Motor neuron (in vitro differentiated cells): ENCODE measurements at regions not wholly inside any gene's neighbourhood (a gene's known extent, or its start where the extent isn't known, plus 50 kb on each side); places are given as distances from the start of the nearest gene placed in this dataset.
"Not testable (repeated sequence)": the region's sequence is repeated elsewhere in the genome, so short reads cannot be mapped to it uniquely, and the experiment has no call there.

Experiments
- ATAC-seq, 8 experiments: fragments of 200-7000 bp; cut with Tn5 transposase; replicated peaks in 6 of 8; 2 replicates each; pipeline ENCODE4 v1.8.0; 2021; ENCODE audit warnings: mild to moderate bottlenecking in 8 of 8, moderate library complexity in 8 of 8
- H3K27ac ChIP-seq, 2 donors: fragments of 250-450 bp; sonication (Bioruptor Pico); 2 replicates each; pipeline ENCODE4 v1.9.0; 2021; ENCODE audit warnings: antibody characterized with exemption in 2 of 2, mild to moderate bottlenecking in 2 of 2, moderate library complexity in 1 of 2
- H3K4me1 ChIP-seq, 2 donors: fragments of 250-450 bp; sonication (Bioruptor Pico); replicated peaks in 1 of 2; 2 replicates each; pipeline ENCODE4 v1.6.1; 2021; ENCODE audit warnings: antibody characterized with exemption in 2 of 2, mild to moderate bottlenecking in 2 of 2, moderate library complexity in 1 of 2
- H3K4me3 ChIP-seq, 5 donors: fragments of 250-450 bp; sonication (Bioruptor Pico); 2 replicates each; pipeline ENCODE4 v1.9.0; 2021; ENCODE audit warnings: antibody characterized with exemption in 5 of 5, mild to moderate bottlenecking in 5 of 5, moderate library complexity in 4 of 5
- WGBS, 10 experiments: fragments of 450-650 bp; shearing (Covaris generic); methylation state at CpG; one replicate each; pipeline ENCODE4 v1.0.0; 2022; 5-methylcytosine and 5-hydroxymethylcytosine counted together
- in situ Hi-C, 9 experiments: fragments of 400-800 bp; cut with MboI; loops; one replicate each; pipeline ENCODE4 v1.15.0; 2021; ENCODE audit warnings: low sequenced_read_pairs in 9 of 9, low pct_unique_long_range_greater_than_20kb in 2 of 9; ENCODE audit not compliant: unreplicated experiment in 9 of 9

DNA sequence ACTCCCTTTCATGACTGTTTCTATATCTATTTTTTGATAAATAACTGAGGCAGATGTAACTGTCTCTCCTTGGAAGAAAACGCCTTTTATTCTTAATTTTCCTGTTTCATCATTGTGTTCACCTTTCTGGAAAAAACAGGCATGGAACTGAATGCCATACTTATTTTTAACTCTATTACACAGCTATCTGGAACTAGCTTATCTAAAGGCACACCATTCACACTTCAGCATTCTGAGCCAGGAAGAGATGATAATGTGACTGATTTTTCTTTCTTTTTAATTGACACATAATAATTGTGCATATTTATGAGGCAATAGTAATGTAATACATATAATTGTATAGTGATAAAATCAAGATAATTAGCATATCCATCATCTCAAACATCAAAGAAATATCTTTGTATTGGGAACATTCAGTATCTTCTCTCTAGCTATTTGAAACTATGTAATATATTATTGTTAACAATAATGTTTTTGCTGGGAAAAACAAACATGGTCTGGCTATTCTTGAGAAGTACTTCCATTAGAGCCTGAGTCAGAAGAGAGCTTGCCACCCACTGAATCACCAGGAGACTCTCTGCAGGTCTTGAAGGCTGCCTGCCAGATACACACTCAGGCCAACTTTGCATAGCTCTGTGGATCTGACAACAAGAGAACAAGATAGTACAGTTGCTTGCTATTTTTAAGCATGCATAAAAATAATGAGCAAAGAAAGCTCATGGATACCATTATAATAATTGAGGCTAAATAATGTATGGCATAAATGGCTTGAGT, 501.0 kb upstream of the EDIL3 start:
- Histone ChIP-seq H3K4me3 (no peak overlapping the region), H3K4me1 (no peaks in the 10 kb centered on the region), H3K27ac (no peak overlapping the region)
- 0 to 100% (median 33%) methylated on average over 1 of the region's 1 CpG; no CpG with 5 or more reads in 3 of the 10 experiments for WGBS, 10 experiments
- in situ Hi-C loops, result no loop called here
- peak in 3 of 8 experiments; percentile 36 to 99 (median 92) for ATAC-seq

DNA sequence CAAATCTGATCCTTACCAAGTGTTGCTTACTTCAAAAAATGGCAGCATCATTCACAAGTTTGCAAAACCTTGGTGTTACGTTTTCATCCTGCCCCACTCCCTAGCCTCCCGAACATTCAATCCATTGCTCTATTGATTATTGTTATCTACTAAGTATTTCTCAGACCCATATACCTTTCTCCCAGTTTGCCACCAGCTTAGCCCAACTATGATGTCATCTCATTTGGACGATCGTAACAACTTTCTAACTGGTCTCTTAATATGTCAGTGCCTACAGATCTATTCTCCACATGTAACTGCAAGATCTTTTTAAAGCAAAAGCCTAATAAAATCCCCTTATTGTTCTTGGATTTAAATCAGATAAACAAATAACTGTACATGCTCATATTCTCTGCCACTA, 497.1 kb upstream of the EDIL3 start:
- H3K27ac ChIP-seq, result no peak overlapping the region
- WGBS, 10 experiments, result 25 to 100% (median 74%) methylated on average over 2 to 4 of the region's 4 CpGs
- ATAC-seq, result no peak
- in situ Hi-C loops, result no loop called here
- no peak overlapping the region for H3K4me3 ChIP-seq
- no peaks in the 10 kb centered on the region for H3K4me1 ChIP-seq

DNA sequence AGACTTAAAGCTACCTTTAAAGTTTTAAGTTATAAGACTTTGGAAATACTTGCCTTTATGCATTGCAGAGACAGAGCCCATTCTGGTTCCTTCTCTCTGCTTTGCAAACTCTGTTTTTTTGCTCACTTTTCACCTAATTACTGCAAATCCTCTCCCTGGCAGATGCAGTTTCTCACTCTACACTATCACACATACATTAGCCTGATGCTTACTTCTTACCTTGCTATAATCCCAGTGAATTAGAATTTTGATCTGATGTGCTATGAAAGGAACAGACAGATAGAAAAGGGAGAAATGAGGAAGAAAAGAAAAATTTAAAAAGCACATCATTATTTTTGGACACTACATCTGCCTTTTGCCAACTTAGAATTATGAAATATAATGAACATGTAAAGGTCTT, 489.5 kb upstream of the EDIL3 start:
- in situ Hi-C loops, result no loop called here
- ATAC-seq, result no peak
- H3K27ac ChIP-seq, result no peak overlapping the region

DNA sequence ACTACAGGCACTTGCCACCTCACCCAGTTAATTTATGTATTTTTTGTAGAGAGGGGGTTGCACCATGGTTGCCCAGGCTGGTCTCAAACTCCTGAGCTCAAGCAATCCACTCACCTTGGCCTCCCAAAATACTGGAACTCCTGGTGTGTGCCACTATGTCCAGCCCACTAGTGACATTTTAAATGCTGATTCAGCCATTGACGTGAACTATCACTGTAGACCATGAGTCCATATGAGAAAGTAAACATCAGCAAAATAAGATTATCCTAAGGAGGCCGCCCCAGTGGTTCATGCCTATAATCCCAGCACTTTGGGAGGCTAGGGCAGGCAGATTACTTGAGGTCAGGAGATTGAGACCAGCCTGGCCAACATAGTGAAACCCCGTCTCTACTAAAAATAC, 488.1 kb upstream of the EDIL3 start:
- no peak for ATAC-seq
- Histone ChIP-seq H3K27ac (no peak overlapping the region), H3K4me1 (no peaks in the 10 kb centered on the region), H3K4me3 (no peak overlapping the region)
- in situ Hi-C loops, result no loop called here
- 0 to 79% (median 60%) methylated on average over 1 to 3 of the region's 3 CpGs; no CpG with 5 or more reads in 5 of the 10 experiments for WGBS, 10 experiments

More for the DNA sequence above, 489.5 kb upstream of the EDIL3 start:
- Histone ChIP-seq H3K4me3 (no peak overlapping the region), H3K4me1 (no peaks in the 10 kb centered on the region)

DNA sequence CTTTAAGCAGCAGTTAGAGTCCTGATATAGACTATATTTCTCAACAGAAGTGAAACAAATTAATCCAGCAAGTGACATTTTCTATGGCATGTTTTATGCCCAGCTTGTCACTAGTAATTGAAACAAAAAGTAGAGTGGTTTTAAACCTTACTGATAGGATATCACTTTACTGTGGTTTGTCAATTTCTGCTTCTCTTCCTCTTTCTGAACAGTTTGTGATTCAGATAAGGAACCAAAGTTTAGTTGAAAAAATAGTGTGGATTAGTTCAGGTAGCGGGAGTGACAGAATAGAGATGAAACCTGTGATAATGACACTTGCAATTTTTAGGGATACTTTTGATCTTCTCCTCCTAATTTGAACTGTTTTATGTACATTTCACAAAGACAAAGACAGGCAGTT, 485.7 kb upstream of the EDIL3 start:
- in situ Hi-C loops, result no loop called here

DNA sequence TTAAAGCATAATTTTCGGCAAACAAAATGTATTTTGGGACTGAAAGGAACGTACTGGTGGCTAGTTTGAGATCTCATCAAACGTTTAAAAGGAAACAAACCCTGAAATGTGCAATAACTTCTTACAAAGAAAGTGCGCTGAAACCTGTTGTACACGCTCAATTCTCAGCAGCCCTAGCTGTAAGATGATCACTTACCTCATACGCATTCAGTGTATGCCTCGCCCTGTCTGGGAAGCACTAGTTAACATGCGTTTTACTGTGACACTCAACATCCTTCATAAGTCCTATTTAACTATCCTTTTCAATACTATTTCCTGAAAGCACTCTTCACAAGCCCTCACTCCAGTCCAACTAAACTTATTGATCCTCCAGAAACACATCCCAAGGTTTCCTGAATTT, 485.0 kb upstream of the EDIL3 start:
- 5 to 100% (median 84%) methylated on average over 3 to 8 of the region's 8 CpGs for WGBS, 10 experiments
- Histone ChIP-seq H3K27ac (no peak overlapping the region), H3K4me3 (no peak overlapping the region), H3K4me1 (peaks cover 0 to 6% of the 10 kb centered on the region in 2 donors)
- in situ Hi-C loops, result no loop called here
- peak in 2 of 8 experiments; percentile 60 to 72 for ATAC-seq

More for the DNA sequence above, 485.7 kb upstream of the EDIL3 start:
- no peak for ATAC-seq
- peaks cover 0 to 6% of the 10 kb centered on the region in 2 donors for H3K4me1 ChIP-seq
- WGBS, 10 experiments, result 0 to 71% (median 14%) methylated on average over 1 of the region's 1 CpG
- H3K27ac ChIP-seq, result no peak overlapping the region
- no peak overlapping the region for H3K4me3 ChIP-seq

DNA sequence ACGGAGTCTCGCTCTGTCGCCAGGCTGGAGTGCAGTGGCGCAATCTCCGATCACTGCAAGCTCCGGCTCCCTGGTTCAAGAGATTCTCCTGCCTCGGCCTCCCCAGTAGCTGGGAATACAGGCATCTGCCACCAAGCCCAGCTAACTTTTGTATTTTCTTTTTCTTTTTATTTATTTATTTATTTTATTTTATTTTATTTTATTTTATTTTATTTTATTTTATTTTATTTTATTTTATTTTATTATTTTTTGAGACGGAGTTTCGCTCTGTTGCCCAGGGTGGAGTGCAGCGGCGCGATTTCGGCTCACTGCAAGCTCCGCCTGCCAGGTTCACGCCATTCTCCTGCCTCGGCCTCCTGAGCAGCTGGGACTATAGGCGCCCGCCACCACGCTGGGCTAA, 479.3 kb upstream of the EDIL3 start:
- 40 to 100% (median 93%) methylated on average over 1 to 19 of the region's 19 CpGs for WGBS, 10 experiments
- in situ Hi-C loops, H3K27ac ChIP-seq, ATAC-seq, H3K4me3 ChIP-seq, H3K4me1 ChIP-seq: not testable (repeated sequence)

DNA sequence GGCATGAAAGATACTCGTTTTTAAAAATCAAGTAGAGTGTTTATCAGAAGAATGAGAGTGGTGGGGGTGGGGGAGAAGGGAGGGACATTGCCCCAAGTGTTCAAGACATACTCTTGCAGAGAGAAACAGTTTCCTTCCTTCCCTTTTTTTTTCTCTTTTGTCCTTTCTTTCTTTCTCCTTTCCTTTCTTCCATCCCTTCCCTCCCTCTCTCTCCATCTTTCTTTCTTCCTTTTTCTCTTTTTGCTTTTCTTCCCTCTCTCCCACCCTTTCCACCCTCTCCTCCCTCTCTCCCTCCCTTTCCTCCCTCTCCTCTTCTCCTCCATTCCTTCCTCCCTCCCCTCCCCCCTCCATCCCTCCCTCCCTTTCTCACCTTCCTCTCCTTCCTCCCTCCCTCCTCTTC, 478.3 kb upstream of the EDIL3 start:
- 0 to 86% (median 20%) methylated on average over 1 of the region's 1 CpG; no CpG with 5 or more reads in 5 of the 10 experiments for WGBS, 10 experiments
- peaks cover 0 to 6% of the 10 kb centered on the region in 2 donors for H3K4me1 ChIP-seq
- H3K27ac ChIP-seq, result no peak overlapping the region
- in situ Hi-C loops, result no loop called here
- no peak for ATAC-seq
- H3K4me3 ChIP-seq, result no peak overlapping the region

DNA sequence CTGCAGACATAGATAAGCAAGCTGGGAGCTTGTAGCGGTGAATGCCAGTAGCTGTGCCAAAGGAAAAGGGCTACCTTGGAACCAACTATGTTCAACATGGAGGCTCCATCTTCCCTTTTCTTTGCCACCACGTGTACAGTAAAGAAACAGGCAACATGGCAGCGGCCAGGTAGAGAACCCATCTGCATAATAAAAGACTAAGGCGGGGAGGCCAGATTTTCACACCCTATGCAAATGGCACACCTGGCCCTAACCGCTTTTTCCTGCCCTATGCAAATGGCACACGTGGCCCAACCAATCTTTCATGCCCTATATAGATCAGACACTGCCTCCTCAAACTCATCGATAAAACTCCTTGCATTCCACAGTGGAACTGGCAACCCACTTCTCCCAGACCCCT, 477.5 kb upstream of the EDIL3 start:
- Histone ChIP-seq H3K4me1 (peaks cover 0 to 6% of the 10 kb centered on the region in 2 donors), H3K27ac (no peak overlapping the region), H3K4me3 (no peak overlapping the region)
- 0 to 100% (median 71%) methylated on average over 1 to 3 of the region's 7 CpGs; no CpG with 5 or more reads in 1 of the 10 experiments for WGBS, 10 experiments
- no peak for ATAC-seq
- in situ Hi-C loops, result no loop called here

DNA sequence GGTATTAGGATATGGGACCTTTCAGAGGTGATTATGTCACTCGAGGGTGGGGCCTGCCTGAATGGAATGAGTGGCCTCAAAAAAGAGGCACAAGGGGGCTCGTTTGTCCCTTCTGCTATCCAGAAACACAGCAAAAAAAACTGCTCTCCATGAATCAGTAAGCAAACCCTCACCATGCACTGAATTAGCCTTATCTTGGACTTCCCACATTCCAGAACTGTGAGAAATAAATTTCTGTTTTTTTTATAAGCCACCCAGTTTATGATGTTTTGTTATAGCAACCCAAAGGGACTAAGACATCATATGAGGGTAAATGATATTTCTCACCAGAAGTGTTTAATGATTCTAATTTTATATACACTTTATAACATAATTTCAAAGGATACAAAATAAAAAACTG, 476.6 kb upstream of the EDIL3 start:
- no peak for ATAC-seq
- no peak overlapping the region for H3K4me3 ChIP-seq
- in situ Hi-C loops, result no loop called here
- no peak overlapping the region for H3K27ac ChIP-seq
- 0 to 64% (median 59%) methylated on average over 2 of the region's 2 CpGs; no CpG with 5 or more reads in 6 of the 10 experiments for WGBS, 10 experiments
- H3K4me1 ChIP-seq, result no peaks in the 10 kb centered on the region

DNA sequence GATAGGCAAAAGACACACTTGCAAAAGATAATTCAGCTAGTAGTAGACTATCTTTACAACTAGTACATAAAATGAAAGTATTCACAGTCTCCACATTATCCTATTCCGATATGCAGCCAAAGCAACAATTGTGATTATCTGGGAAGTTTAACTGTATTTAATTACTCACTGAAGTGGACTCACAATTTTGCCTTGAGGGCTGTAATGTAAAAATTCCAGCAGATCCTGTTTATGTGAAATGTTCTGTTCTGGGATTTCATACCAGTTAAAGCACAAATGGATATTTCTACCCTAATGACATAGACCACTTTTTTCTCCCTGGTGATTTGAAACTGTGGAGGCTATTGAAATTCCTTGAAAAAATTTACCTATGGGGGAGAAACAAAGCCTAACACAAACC, 474.4 kb upstream of the EDIL3 start:
- in situ Hi-C loops, result no loop called here
- no peak for ATAC-seq
- no peaks in the 10 kb centered on the region for H3K4me1 ChIP-seq
- WGBS, 10 experiments, result 43 to 100% (median 94%) methylated on average over 1 of the region's 1 CpG; no CpG with 5 or more reads in 2 of the 10 experiments
- no peak overlapping the region for H3K4me3 ChIP-seq
- H3K27ac ChIP-seq, result no peak overlapping the region

DNA sequence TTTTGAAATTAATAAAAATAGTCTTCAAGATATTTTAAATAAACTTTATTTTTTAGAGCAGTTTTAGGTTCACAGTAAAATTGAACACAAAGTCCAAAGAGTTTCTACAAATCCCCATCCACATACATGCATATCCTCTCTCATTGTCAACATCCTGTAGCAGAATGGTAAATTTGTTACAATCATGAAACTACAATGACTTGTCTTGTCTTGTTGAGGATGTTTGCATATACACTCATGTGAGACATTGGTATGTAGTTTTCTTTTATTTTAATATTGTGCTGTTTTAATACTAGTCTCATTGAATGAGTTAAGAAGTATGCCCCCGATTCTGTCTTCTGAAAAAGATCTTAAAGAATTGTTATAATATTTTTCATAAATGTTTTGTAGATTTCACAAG, 447.0 kb upstream of the EDIL3 start:
- in situ Hi-C loops, result no loop called here
- Histone ChIP-seq H3K4me3 (no peak overlapping the region), H3K27ac (no peak overlapping the region), H3K4me1 (no peaks in the 10 kb centered on the region)
- no peak for ATAC-seq
- 0 to 100% (median 85%) methylated on average over 1 of the region's 1 CpG for WGBS, 10 experiments

DNA sequence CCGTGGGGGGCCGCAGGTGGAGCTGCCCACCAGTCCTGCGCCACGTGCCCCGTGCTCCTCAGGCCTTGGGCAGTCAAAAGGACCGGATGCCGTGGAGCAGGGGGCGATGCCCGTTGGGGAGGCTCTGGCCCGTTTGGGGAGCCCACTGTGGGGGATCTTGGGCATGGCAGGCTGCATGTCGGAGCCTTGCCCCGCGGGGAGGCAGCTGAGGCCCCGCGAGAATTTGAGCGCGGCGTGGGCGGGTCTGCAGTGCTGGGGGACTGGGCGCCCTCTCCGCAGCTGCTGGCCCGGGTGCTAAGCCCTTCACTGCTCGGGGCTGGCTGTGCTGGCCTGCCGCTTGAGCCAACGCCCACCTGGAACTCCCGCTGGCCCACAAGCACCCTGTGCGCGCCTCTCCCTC, 445.6 kb upstream of the EDIL3 start:
- ATAC-seq, result no peak
- H3K4me3 ChIP-seq, result no peak overlapping the region
- 90 to 100% methylated on average over 2 to 4 of the region's 28 CpGs; no CpG with 5 or more reads in 8 of the 10 experiments for WGBS, 10 experiments
- H3K4me1 ChIP-seq, result no peaks in the 10 kb centered on the region
- in situ Hi-C loops, result no loop called here
- no peak overlapping the region for H3K27ac ChIP-seq

DNA sequence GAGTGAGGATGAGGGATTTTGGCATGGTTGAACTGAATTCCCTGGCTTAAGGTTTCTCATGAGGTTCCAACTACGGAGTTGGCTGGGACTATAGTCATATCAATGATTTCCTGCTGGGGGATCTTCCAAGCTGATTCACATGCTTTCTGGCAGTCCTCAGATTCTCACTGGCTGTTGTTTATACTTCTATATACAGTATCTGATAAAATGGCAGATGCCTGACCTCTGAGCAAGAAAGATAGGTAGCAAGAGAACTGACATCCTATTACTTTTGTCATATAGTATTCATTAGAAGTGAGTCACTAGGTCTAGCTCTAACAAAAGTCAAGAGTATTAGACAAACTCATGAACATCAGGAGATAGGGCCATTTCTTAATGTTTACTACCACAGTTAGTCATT, 440.9 kb upstream of the EDIL3 start:
- 0 to 100% (median 79%) methylated on average over 1 of the region's 1 CpG; no CpG with 5 or more reads in 4 of the 10 experiments for WGBS, 10 experiments
- in situ Hi-C loops, result no loop called here

More for the DNA sequence above, 440.9 kb upstream of the EDIL3 start:
- no peak for ATAC-seq
- Histone ChIP-seq H3K4me1 (no peaks in the 10 kb centered on the region), H3K4me3 (no peak overlapping the region), H3K27ac (no peak overlapping the region)
